ENCODE measurements at regions not wholly inside any gene's neighbourhood (a gene's known extent, or its start where the extent isn't known, plus 50 kb on each side); places are given as distances from the start of the nearest gene placed in this dataset.

DNA sequence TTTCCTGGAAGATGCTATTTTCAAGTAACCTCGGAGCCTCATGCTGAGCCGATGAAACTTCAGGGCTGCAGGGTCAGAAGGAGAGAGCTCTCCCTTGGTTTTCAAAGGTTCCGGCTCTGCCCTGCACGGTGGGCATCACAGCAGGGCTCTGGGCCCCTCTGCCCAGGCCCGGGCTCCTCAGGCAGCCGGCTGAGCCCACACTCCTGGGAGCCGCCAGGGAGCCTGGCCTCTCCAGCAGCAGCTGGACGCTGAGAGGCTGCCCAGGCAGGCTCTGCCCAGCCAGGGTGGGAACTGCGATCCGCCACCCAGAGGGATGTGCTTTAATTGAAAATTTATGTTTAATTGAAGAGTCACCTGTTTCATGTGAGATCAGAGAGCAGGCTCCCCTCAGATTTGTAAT is 97.5 kb upstream of the MGMT start:
- Histone ChIP-seq H3K4me1 (no peaks in the 10 kb centered on the region), H3K9me3 (no peaks in the 10 kb centered on the region), H3K36me3 (no peaks in the 10 kb centered on the region), H3K27ac (no peak overlapping the region), H3K4me3 (no peak overlapping the region), H3K27me3 (no peaks in the 10 kb centered on the region)
- TF ChIP-seq POLR2A (IDR thresholded peaks at IDR 0.05), result no peak
- TF ChIP-seq CTCF (IDR thresholded peaks at IDR 0.05), result no peak
- ATAC-seq, result no peak
- intact Hi-C loops (cut with DNase I), result no loop called here
- 78% methylated on average over 7 of the region's 10 CpGs for WGBS (ENCODE audit: insufficient coverage, low coverage, low lambda C conversion rate, missing lambda C conversion rate)
- no peak for DNase-seq

- DNase-seq, result no peak
- no peak overlapping the region for H3K4me3 ChIP-seq
- H3K36me3 ChIP-seq, result no peaks in the 10 kb centered on the region
- no peak for TF ChIP-seq POLR2A (IDR thresholded peaks at IDR 0.05)
- no peak for TF ChIP-seq CTCF (IDR thresholded peaks at IDR 0.05)
- 35% methylated on average over 6 of the region's 7 CpGs for WGBS (ENCODE audit: insufficient coverage, low coverage, low lambda C conversion rate, missing lambda C conversion rate)
- no peak for ATAC-seq
- H3K27ac ChIP-seq, result no peak overlapping the region
- no peaks in the 10 kb centered on the region for H3K9me3 ChIP-seq
- H3K27me3 ChIP-seq, result no peaks in the 10 kb centered on the region
- intact Hi-C loops (cut with DNase I), result no loop called here
- no peaks in the 10 kb centered on the region for H3K4me1 ChIP-seq
These were observed 95.5 kb upstream of the MGMT start for GRCh38 chr10:129371541-129371940.

DNA sequence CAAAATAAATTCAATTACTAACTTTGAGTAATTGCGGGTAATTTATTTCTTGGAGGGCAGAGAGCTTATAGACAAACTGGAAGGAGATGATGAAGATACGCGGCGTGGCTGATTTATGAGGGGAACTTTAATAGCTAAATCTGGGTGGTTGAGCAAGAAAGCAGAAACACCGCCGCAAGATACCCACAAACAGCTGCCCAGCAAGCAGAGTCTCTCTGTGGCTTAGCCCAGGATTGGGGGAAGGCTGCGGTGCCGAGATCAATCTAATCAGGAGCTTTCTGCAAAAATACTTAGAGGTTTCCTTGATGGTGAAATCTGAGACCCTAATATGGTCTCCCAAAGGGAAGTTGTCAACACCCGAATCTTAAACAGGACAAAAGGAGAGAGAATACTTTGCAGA is 94.9 kb upstream of the MGMT start:
- no peak for ATAC-seq
- Histone ChIP-seq H3K4me3 (no peak overlapping the region), H3K4me1 (no peaks in the 10 kb centered on the region), H3K9me3 (no peaks in the 10 kb centered on the region), H3K27me3 (no peaks in the 10 kb centered on the region), H3K27ac (no peak overlapping the region), H3K36me3 (no peaks in the 10 kb centered on the region)
- TF ChIP-seq CTCF (IDR thresholded peaks at IDR 0.05) (no peak), POLR2A (IDR thresholded peaks at IDR 0.05) (no peak)
- intact Hi-C loops (cut with DNase I), result no loop called here
- 56% methylated on average over 8 of the region's 9 CpGs for WGBS (ENCODE audit: insufficient coverage, low coverage, low lambda C conversion rate, missing lambda C conversion rate)
- no peak for DNase-seq

DNA sequence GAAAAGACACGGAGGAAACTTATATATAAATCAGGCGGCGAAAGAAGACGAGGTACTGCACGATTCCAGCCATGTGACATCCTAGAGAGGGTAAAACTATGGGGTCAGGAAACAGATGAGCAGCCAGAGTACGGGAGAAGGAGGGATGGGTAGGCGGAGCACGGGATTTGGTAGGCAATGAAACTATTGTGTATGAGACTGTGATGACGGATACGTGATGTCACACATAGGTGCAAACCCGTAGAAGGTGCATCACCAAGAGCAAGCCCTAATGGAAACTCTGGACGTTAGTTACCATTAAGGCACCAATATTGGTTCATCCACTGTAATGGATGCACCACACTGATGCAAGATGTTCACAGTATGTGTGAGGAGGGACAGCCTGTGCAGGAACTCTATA is 93.8 kb upstream of the MGMT start:
- 76% methylated on average over 9 of the region's 12 CpGs for WGBS (ENCODE audit: insufficient coverage, low coverage, low lambda C conversion rate, missing lambda C conversion rate)
- TF ChIP-seq POLR2A (IDR thresholded peaks at IDR 0.05) (no peak), CTCF (IDR thresholded peaks at IDR 0.05) (no peak)
- H3K36me3 ChIP-seq, result no peaks in the 10 kb centered on the region
- no peak overlapping the region for H3K4me3 ChIP-seq
- intact Hi-C loops (cut with DNase I), result no loop called here
- no peak overlapping the region for H3K27ac ChIP-seq
- DNase-seq, result no peak
- H3K4me1 ChIP-seq, result no peaks in the 10 kb centered on the region
- no peak for ATAC-seq
- no peaks in the 10 kb centered on the region for H3K27me3 ChIP-seq
- no peaks in the 10 kb centered on the region for H3K9me3 ChIP-seq

GRCh38 chr10:129373718-129374117 is 93.3 kb upstream of the MGMT start:
- Histone ChIP-seq H3K4me3 (no peak overlapping the region), H3K4me1 (no peaks in the 10 kb centered on the region), H3K9me3 (no peaks in the 10 kb centered on the region), H3K36me3 (no peaks in the 10 kb centered on the region), H3K27me3 (no peaks in the 10 kb centered on the region), H3K27ac (no peak overlapping the region)
- no peak for ATAC-seq
- intact Hi-C loops (cut with DNase I), result no loop called here
- TF ChIP-seq POLR2A (IDR thresholded peaks at IDR 0.05) (no peak), CTCF (IDR thresholded peaks at IDR 0.05) (no peak)
- no peak for DNase-seq
- WGBS (ENCODE audit: insufficient coverage, low coverage, low lambda C conversion rate, missing lambda C conversion rate), result 80% methylated on average over 1 of the region's 12 CpGs
